Nephron progenitor cell (in vitro differentiated cells): ENCODE measurements at regions not wholly inside any gene's neighbourhood (a gene's known extent, or its start where the extent isn't known, plus 50 kb on each side); places are given as distances from the start of the nearest gene placed in this dataset.
A peak's percentile ranks its signal among the peaks of the same experiment; 100 is the strongest.

ENCODE experiments used
- DNase-seq: peaks from one replicate; pipeline ENCODE4 v3.0.0; 2021
- H3K27ac Mint-ChIP-seq: 2 replicates; pipeline ENCODE4 v1.8.0; 2021; ENCODE audit warnings: mild to moderate bottlenecking, moderate library complexity, mixed read lengths
- H3K27me3 Mint-ChIP-seq: 2 replicates; pipeline ENCODE4 v1.8.0; 2021; ENCODE audit warnings: mild to moderate bottlenecking, low read depth, mixed read lengths; ENCODE audit not compliant: poor library complexity
- H3K36me3 Mint-ChIP-seq: 2 replicates; pipeline ENCODE4 v1.8.0; 2021; ENCODE audit warnings: low read depth, mixed read lengths
- H3K4me1 Mint-ChIP-seq: 2 replicates; pipeline ENCODE4 v1.8.0; 2021; ENCODE audit warnings: mixed read lengths
- H3K4me3 Mint-ChIP-seq: 2 replicates; pipeline ENCODE4 v1.8.0; 2021; ENCODE audit warnings: mild to moderate bottlenecking, moderate library complexity, mixed read lengths
- H3K9me3 Mint-ChIP-seq: 2 replicates; pipeline ENCODE4 v1.8.0; 2021; ENCODE audit warnings: mild to moderate bottlenecking, moderate library complexity, mixed read lengths
- CTCF ChIP-seq: fragments of 200-600 bp; sonication (generic); IDR thresholded peaks from 2 replicates; pipeline ENCODE4 v1.5.0; 2021; ENCODE audit warnings: antibody characterized with exemption

GRCh38 chr20:6921717-6922386 lies 154.4 kb downstream of the BMP2 start:
- no peak for TF ChIP-seq CTCF
- Mint-ChIP-seq H3K4me1 (peaks cover 7% of the 10 kb centered on the region), H3K4me3 (no peak overlapping the region), H3K27ac (no peak overlapping the region), H3K27me3 (no peaks in the 10 kb centered on the region), H3K9me3 (peaks cover 12% of the 10 kb centered on the region), H3K36me3 (no peaks in the 10 kb centered on the region)
- DNase-seq, result no peak

- Mint-ChIP-seq H3K27ac (no peak overlapping the region), H3K4me1 (peaks cover 7% of the 10 kb centered on the region), H3K9me3 (peaks cover 20% of the 10 kb centered on the region), H3K36me3 (no peaks in the 10 kb centered on the region), H3K27me3 (no peaks in the 10 kb centered on the region), H3K4me3 (no peak overlapping the region)
- DNase-seq, result no peak
- TF ChIP-seq CTCF, result no peak
Observed at GRCh38 chr20:6924681-6925080, 157.2 kb downstream of the BMP2 start.

GRCh38 chr20:6925744-6926278 lies 158.3 kb downstream of the BMP2 start:
- no peaks in the 10 kb centered on the region for H3K36me3 Mint-ChIP-seq
- peaks cover 20% of the 10 kb centered on the region for H3K9me3 Mint-ChIP-seq
- peak overlapping the region; percentile 29 for H3K27ac Mint-ChIP-seq
- H3K27me3 Mint-ChIP-seq, result no peaks in the 10 kb centered on the region
- DNase-seq, result no peak
- H3K4me3 Mint-ChIP-seq, result no peak overlapping the region
- TF ChIP-seq CTCF, result no peak
- H3K4me1 Mint-ChIP-seq, result peaks cover 7% of the 10 kb centered on the region

DNA sequence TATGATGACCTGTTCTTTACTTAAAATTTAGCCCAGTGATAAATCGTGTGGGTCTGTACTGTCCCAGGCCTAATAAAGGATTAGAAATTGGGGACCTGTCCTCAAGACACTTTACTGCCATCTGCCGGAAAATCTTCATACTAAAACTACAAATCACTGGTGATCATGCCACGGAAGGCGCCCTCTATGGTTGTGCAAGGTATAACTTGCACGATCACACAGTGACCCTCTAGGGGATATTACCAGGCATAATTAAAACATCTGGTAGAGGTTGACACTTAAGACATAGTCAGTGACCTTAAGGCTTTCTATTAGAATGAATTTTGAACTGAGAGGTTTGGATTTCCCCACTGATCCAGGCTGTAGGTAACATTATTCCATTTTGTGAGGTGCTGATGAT lies 172.6 kb downstream of the BMP2 start:
- H3K9me3 Mint-ChIP-seq, result no peaks in the 10 kb centered on the region
- peak; percentile 60 for TF ChIP-seq CTCF
- H3K4me1 Mint-ChIP-seq, result no peaks in the 10 kb centered on the region
- no peak overlapping the region for H3K4me3 Mint-ChIP-seq
- no peak overlapping the region for H3K27ac Mint-ChIP-seq
- DNase-seq, result peak; percentile 38
- H3K27me3 Mint-ChIP-seq, result peaks cover 4% of the 10 kb centered on the region
- no peaks in the 10 kb centered on the region for H3K36me3 Mint-ChIP-seq

- Mint-ChIP-seq H3K4me1 (no peaks in the 10 kb centered on the region), H3K27me3 (peaks cover 4% of the 10 kb centered on the region), H3K4me3 (no peak overlapping the region), H3K9me3 (peaks cover 4% of the 10 kb centered on the region), H3K36me3 (no peaks in the 10 kb centered on the region), H3K27ac (no peak overlapping the region)
- no peak for TF ChIP-seq CTCF
- DNase-seq, result no peak
Observed at GRCh38 chr20:6940876-6941275, 173.4 kb downstream of the BMP2 start.

DNA sequence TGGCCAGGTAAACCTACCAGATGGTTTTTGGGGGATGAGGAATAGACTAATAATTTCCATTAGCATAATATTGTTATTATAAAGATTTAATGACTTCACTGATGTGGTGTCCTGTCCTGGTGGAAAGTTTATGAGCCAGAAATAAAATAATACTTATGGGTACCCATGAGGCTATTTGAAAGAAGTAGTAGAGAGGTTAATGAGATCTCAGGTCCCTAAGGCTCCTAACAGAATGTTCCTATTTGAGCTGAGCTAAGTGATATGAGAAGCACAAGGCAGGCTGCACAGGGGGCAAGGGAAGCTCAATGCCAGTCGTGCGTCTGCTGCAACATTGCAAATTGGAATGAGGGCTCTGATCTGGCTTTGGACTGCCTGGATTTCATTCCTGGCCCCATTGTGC lies 174.1 kb downstream of the BMP2 start:
- no peaks in the 10 kb centered on the region for H3K36me3 Mint-ChIP-seq
- H3K4me1 Mint-ChIP-seq, result no peaks in the 10 kb centered on the region
- H3K27ac Mint-ChIP-seq, result no peak overlapping the region
- H3K4me3 Mint-ChIP-seq, result no peak overlapping the region
- DNase-seq, result no peak
- peaks cover 4% of the 10 kb centered on the region for H3K27me3 Mint-ChIP-seq
- no peak for TF ChIP-seq CTCF
- H3K9me3 Mint-ChIP-seq, result peaks cover 8% of the 10 kb centered on the region
